ENCODE measurements at regions not wholly inside any gene's neighbourhood (a gene's known extent, or its start where the extent isn't known, plus 50 kb on each side); places are given as distances from the start of the nearest gene placed in this dataset.

DNA sequence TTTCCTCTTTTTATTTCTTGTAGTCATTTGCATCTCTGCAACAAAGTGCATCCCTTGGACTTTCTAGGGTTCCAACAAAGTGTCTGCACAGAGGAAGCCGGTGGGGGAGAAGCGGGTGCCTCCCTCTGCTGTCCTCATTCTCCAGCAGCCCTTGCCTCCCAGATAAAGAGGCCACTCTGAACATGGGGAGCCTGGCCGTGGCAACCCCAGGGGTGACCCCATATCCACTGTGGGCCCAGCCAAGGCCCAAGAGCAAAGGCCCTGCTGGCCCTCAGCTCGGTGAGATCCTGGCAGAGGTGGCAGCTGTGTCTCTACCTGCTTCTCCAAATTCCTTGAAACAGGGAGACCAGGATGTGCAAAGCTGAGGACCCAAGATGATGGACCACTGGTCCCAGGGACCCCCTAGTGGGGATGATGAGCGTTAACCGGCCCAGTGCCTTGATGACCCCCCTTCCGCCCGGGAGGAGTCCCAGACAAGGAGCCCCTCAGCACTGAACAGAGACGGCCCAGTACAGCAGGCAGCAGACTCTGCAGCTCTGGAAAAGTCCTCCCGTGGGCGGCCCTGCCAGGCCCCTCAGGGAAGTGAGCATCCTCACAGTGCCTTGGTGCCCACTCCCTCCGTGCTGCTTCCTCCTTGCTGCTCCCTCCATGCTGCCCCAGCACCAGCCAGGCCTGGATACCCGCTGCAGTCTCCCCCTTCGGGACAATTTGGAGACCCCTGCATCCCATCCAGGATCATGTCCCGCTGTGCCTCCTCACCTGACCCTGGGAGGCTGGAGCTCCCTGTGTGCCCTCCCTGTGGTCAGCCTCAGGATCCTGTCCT is 62.5 kb downstream of the MRPL36 start:
- no peak for TF ChIP-seq USF1 (IDR thresholded peaks at IDR 0.05)
- TF ChIP-seq RAD21 (IDR thresholded peaks at IDR 0.05; ENCODE audit: low read depth): no peak
- TF ChIP-seq NFIC (IDR thresholded peaks at IDR 0.05): no peak
- TF ChIP-seq CEBPB (IDR thresholded peaks at IDR 0.05): no peak
- no peak for TF ChIP-seq FOXM1 (IDR thresholded peaks at IDR 0.05; ENCODE audit: borderline replicate concordance, low read depth)
- TF ChIP-seq, protein P1, sequence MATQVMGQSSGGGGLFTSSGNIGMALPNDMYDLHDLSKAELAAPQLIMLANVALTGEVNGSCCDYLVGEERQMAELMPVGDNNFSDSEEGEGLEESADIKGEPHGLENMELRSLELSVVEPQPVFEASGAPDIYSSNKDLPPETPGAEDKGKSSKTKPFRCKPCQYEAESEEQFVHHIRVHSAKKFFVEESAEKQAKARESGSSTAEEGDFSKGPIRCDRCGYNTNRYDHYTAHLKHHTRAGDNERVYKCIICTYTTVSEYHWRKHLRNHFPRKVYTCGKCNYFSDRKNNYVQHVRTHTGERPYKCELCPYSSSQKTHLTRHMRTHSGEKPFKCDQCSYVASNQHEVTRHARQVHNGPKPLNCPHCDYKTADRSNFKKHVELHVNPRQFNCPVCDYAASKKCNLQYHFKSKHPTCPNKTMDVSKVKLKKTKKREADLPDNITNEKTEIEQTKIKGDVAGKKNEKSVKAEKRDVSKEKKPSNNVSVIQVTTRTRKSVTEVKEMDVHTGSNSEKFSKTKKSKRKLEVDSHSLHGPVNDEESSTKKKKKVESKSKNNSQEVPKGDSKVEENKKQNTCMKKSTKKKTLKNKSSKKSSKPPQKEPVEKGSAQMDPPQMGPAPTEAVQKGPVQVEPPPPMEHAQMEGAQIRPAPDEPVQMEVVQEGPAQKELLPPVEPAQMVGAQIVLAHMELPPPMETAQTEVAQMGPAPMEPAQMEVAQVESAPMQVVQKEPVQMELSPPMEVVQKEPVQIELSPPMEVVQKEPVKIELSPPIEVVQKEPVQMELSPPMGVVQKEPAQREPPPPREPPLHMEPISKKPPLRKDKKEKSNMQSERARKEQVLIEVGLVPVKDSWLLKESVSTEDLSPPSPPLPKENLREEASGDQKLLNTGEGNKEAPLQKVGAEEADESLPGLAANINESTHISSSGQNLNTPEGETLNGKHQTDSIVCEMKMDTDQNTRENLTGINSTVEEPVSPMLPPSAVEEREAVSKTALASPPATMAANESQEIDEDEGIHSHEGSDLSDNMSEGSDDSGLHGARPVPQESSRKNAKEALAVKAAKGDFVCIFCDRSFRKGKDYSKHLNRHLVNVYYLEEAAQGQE (IDR thresholded peaks at IDR 0.05; ENCODE audit: low read depth): no peak
- TF ChIP-seq, protein P2, sequence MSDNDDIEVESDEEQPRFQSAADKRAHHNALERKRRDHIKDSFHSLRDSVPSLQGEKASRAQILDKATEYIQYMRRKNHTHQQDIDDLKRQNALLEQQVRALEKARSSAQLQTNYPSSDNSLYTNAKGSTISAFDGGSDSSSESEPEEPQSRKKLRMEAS (IDR thresholded peaks at IDR 0.05): no peak
- TF ChIP-seq EP300 (IDR thresholded peaks at IDR 0.05; ENCODE audit: borderline replicate concordance): no peak
- TF ChIP-seq YY1 (IDR thresholded peaks at IDR 0.05; ENCODE audit: low read depth): no peak
- no peak for TF ChIP-seq CREB1 (IDR thresholded peaks at IDR 0.05; ENCODE audit: low read depth)
- no peak for TF ChIP-seq EGR1 (IDR thresholded peaks at IDR 0.05)

GRCh38 chr5:1736065-1736464 is 63.6 kb downstream of the MRPL36 start:
- TF ChIP-seq TCF12 (IDR thresholded peaks at IDR 0.05; ENCODE audit: low read depth) (no peak), USF1 (IDR thresholded peaks at IDR 0.05) (no peak), EGR1 (IDR thresholded peaks at IDR 0.05) (no peak), NFIC (IDR thresholded peaks at IDR 0.05) (no peak), ZBTB7A (IDR thresholded peaks at IDR 0.05; ENCODE audit: low read depth) (no peak), FOXM1 (IDR thresholded peaks at IDR 0.05; ENCODE audit: borderline replicate concordance, low read depth) (no peak), CREB1 (IDR thresholded peaks at IDR 0.05; ENCODE audit: low read depth) (no peak), TAF1 (IDR thresholded peaks at IDR 0.05; ENCODE audit: low read depth) (no peak), CEBPB (IDR thresholded peaks at IDR 0.05) (no peak), EP300 (IDR thresholded peaks at IDR 0.05; ENCODE audit: borderline replicate concordance) (no peak), TEAD4 (IDR thresholded peaks at IDR 0.05) (no peak), RAD21 (IDR thresholded peaks at IDR 0.05; ENCODE audit: low read depth) (no peak), YY1 (IDR thresholded peaks at IDR 0.05; ENCODE audit: low read depth) (no peak)
- TF ChIP-seq, protein P2 (IDR thresholded peaks at IDR 0.05): no peak
- TF ChIP-seq, protein P1 (IDR thresholded peaks at IDR 0.05; ENCODE audit: low read depth): no peak

GRCh38 chr5:1735320-1735970 is 64.2 kb downstream of the MRPL36 start:
- TF ChIP-seq CREB1 (IDR thresholded peaks at IDR 0.05; ENCODE audit: low read depth) (no peak), ZBTB7A (IDR thresholded peaks at IDR 0.05; ENCODE audit: low read depth) (no peak), USF1 (IDR thresholded peaks at IDR 0.05) (no peak), TEAD4 (IDR thresholded peaks at IDR 0.05) (no peak), CEBPB (IDR thresholded peaks at IDR 0.05) (no peak), RAD21 (IDR thresholded peaks at IDR 0.05; ENCODE audit: low read depth) (no peak), TCF12 (IDR thresholded peaks at IDR 0.05; ENCODE audit: low read depth) (no peak), EGR1 (IDR thresholded peaks at IDR 0.05) (no peak), YY1 (IDR thresholded peaks at IDR 0.05; ENCODE audit: low read depth) (no peak), FOXM1 (IDR thresholded peaks at IDR 0.05; ENCODE audit: borderline replicate concordance, low read depth) (no peak), NFIC (IDR thresholded peaks at IDR 0.05) (no peak), EP300 (IDR thresholded peaks at IDR 0.05; ENCODE audit: borderline replicate concordance) (no peak), TAF1 (IDR thresholded peaks at IDR 0.05; ENCODE audit: low read depth) (no peak)
- TF ChIP-seq, protein P2 (IDR thresholded peaks at IDR 0.05): no peak
- TF ChIP-seq, protein P1 (IDR thresholded peaks at IDR 0.05; ENCODE audit: low read depth): no peak
